ENCODE measurements at regions not wholly inside any gene's neighbourhood (a gene's known extent, or its start where the extent isn't known, plus 50 kb on each side); places are given as distances from the start of the nearest gene placed in this dataset.
"Not testable (repeated sequence)": the region's sequence is repeated elsewhere in the genome, so short reads cannot be mapped to it uniquely, and the experiment has no call there.

DNA sequence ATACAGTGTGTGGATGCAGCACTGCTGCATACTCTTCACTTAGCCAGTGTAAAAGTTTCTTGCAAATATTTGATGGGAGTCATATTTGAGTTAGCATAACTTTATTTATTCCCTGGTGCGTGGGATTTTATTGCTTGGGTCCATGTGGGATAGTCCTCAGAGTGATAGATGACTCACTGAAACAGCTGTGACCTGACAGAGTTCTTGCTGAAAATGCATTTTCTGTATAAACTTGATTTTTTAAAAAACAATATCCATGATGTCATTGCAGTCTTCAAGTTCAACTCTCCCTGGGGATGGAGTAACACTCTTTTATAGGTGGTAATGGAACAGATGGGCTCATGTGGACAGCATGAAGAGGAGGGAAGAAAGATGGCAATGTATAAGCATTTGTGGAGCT, 310.0 kb downstream of the PPP1R3A start:
- no peak for DNase-seq (ENCODE audit: low spot score)
- in situ Hi-C loops (cut with MboI; ENCODE audit: low sequenced_read_pairs, unreplicated experiment): no loop called here
- TF ChIP-seq, protein P1, sequence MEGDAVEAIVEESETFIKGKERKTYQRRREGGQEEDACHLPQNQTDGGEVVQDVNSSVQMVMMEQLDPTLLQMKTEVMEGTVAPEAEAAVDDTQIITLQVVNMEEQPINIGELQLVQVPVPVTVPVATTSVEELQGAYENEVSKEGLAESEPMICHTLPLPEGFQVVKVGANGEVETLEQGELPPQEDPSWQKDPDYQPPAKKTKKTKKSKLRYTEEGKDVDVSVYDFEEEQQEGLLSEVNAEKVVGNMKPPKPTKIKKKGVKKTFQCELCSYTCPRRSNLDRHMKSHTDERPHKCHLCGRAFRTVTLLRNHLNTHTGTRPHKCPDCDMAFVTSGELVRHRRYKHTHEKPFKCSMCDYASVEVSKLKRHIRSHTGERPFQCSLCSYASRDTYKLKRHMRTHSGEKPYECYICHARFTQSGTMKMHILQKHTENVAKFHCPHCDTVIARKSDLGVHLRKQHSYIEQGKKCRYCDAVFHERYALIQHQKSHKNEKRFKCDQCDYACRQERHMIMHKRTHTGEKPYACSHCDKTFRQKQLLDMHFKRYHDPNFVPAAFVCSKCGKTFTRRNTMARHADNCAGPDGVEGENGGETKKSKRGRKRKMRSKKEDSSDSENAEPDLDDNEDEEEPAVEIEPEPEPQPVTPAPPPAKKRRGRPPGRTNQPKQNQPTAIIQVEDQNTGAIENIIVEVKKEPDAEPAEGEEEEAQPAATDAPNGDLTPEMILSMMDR (IDR thresholded peaks at IDR 0.05; ENCODE audit: borderline replicate concordance, control extremely low read depth, extremely low read depth, insufficient read depth, missing control alignments): no peak

- no peak for DNase-seq (ENCODE audit: low spot score)
- in situ Hi-C loops (cut with MboI; ENCODE audit: low sequenced_read_pairs, unreplicated experiment): no loop called here
- TF ChIP-seq, protein P1 (IDR thresholded peaks at IDR 0.05; ENCODE audit: borderline replicate concordance, control extremely low read depth, extremely low read depth, insufficient read depth, missing control alignments): no peak
Measured at GRCh38 chr7:113606325-113606724, 312.5 kb downstream of the PPP1R3A start.

DNA sequence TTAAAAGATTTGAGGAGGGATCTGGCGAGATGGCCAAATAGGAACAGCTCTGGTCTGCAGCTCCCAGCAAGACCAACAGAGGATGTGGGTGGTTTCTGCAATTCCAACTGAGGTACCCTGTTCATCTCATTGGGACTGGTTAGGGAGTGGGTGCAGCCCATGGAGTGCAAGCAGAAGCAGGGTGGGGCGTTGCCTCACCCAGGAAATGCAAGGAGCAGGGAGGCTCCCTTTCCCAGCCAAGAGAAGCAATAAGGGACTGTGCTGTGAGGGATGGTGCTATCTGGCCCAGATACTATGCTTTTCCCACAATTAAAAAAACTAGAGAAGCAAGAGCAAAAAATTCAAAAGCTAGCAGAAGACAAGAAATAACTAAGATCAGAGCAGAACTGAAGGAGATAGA, 318.4 kb downstream of the PPP1R3A start:
- in situ Hi-C loops (cut with MboI; ENCODE audit: low sequenced_read_pairs, unreplicated experiment); DNase-seq (ENCODE audit: low spot score): not testable (repeated sequence)

DNA sequence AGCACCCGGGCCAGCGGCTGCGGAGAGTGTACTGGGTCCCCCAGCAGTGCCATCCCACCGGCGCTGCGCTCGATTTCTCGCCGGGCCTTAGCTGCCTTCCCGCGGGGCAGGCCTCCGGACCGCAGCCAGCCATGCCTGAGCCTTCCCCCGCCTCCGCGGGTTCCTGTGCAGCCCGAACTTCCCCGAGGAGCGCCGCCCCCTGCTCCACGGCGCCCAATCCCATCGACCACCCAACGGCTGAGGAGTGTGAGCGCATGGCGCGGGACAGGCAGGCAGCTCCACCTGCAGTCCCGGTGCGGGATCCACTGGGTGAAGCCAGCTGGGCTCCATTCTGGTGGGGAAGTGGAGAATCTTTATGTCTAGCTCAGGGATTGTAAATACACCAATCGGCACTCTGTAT, 325.4 kb downstream of the PPP1R3A start:
- in situ Hi-C loops (cut with MboI; ENCODE audit: low sequenced_read_pairs, unreplicated experiment); DNase-seq (ENCODE audit: low spot score): not testable (repeated sequence)

- DNase-seq (ENCODE audit: low spot score); in situ Hi-C loops (cut with MboI; ENCODE audit: low sequenced_read_pairs, unreplicated experiment): not testable (repeated sequence)
Measured at GRCh38 chr7:113592924-113593323, 325.9 kb downstream of the PPP1R3A start.

DNA sequence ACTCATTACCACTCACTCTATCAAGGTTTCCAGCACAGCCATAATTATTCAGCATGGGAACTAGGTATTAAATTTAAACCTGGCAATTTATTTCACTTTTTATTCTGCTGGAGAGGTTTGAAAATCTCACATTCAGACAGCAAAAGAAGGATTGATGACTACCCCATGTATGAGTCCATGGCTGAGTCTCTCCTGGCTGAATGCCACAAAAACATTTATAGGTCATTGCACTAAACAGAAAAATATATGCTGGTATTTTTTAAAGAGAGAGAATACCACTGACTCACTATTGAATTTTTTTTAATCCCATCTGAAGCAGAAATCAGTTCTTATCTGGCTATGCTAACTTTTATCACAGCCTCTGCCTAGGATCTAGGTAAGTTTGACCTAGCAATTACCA, 336.3 kb downstream of the PPP1R3A start:
- no peak for DNase-seq (ENCODE audit: low spot score)
- in situ Hi-C loops (cut with MboI; ENCODE audit: low sequenced_read_pairs, unreplicated experiment): no loop called here
- TF ChIP-seq, protein P1 (IDR thresholded peaks at IDR 0.05; ENCODE audit: borderline replicate concordance, control extremely low read depth, extremely low read depth, insufficient read depth, missing control alignments): no peak

DNA sequence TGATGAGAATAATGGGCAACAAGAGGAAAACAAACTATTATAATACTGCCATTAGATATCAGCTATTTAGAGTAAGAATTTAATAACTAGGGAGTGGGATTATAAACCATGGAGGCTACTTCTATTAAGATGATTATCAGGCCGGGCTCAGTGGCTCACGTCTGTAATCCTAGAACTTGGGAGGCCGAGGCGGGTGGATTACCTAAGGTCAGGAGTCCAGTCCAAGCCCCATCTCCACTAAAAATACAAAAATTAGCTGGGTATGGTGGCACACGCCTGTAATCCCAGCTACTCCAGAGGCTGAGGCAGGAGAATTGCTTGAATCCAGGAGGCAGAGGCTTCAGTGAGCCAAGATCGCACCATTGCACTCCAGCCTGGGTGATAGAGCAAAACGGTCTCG, 355.6 kb downstream of the PPP1R3A start:
- DNase-seq (ENCODE audit: low spot score); in situ Hi-C loops (cut with MboI; ENCODE audit: low sequenced_read_pairs, unreplicated experiment): not testable (repeated sequence)

DNA sequence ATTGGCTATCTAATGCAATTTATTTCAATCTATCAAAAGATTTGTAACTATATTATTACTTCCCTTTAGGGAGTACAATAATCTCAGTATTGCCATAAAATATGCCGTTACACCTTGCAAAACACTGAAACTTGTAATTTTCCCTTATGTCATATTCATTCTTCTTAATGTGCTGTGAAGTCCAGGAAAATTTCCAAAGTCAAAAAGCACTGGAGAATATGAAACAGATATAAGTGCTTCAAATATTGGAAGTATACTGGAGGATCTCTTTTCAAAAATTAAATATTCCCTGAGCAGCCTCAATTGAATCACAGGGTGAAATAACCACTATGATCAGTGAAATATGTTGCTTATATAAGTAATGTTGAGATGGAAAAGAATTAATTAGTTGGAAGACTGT, 356.0 kb downstream of the PPP1R3A start:
- DNase-seq (ENCODE audit: low spot score): no peak
- TF ChIP-seq, protein P1 (IDR thresholded peaks at IDR 0.05; ENCODE audit: borderline replicate concordance, control extremely low read depth, extremely low read depth, insufficient read depth, missing control alignments): no peak
- in situ Hi-C loops (cut with MboI; ENCODE audit: low sequenced_read_pairs, unreplicated experiment): no loop called here

GRCh38 chr7:113562242-113562641, 356.6 kb downstream of the PPP1R3A start:
- no peak for DNase-seq (ENCODE audit: low spot score)
- TF ChIP-seq, protein P1 (IDR thresholded peaks at IDR 0.05; ENCODE audit: borderline replicate concordance, control extremely low read depth, extremely low read depth, insufficient read depth, missing control alignments): no peak
- in situ Hi-C loops (cut with MboI; ENCODE audit: low sequenced_read_pairs, unreplicated experiment): no loop called here

All from GM13976 (cell line).